Kidney (tissue), 13 donors: ENCODE measurements at regions not wholly inside any gene's neighbourhood (a gene's known extent, or its start where the extent isn't known, plus 50 kb on each side); places are given as distances from the start of the nearest gene placed in this dataset.
"Not testable (repeated sequence)": the region's sequence is repeated elsewhere in the genome, so short reads cannot be mapped to it uniquely, and the experiment has no call there.

Source experiments
- DNase-seq, 5 donors: peaks; one replicate each; pipeline ENCODE4 v3.0.0-alpha.2; 2013 to 2020
- FAIRE-seq: peaks from 2 replicates; lab custom pipeline; 2012; peaks lifted over from hg19 to GRCh38; lab: Jason Lieb, UNC
- H3K27ac ChIP-seq, 2 donors: one replicate each; pipeline ENCODE4 v1.7.0; 2013; ENCODE audit warnings: low read depth in 2 of 2, low read length in 2 of 2, inconsistent platforms in 1 of 2
- H3K27me3 ChIP-seq: one replicate; pipeline ENCODE4 v1.7.1; 2013; ENCODE audit warnings: low read length, inconsistent platforms; ENCODE audit not compliant: control insufficient read depth, insufficient read depth
- H3K36me3 ChIP-seq, 3 donors: one replicate each; pipeline versions ENCODE4 v1.7.0 to v1.7.1; 2013; ENCODE audit warnings: low read length in 3 of 3, control low read depth in 1 of 3, inconsistent platforms in 1 of 3; ENCODE audit not compliant: insufficient read depth in 3 of 3, control insufficient read depth in 2 of 3
- H3K4me1 ChIP-seq, 3 donors: one replicate each; pipeline versions ENCODE4 v1.7.0 to v1.7.1; 2013; ENCODE audit warnings: low read length in 3 of 3, inconsistent platforms in 1 of 3, low read depth in 1 of 3; ENCODE audit not compliant: control insufficient read depth in 2 of 3, insufficient read depth in 2 of 3
- H3K4me3 ChIP-seq, 3 donors: one replicate each; pipeline versions ENCODE4 v1.7.0 to v1.8.1; 2013; ENCODE audit warnings: low read length in 3 of 3, control low read depth in 1 of 3, inconsistent platforms in 1 of 3
- H3K9ac ChIP-seq, 3 donors: one replicate each; pipeline versions ENCODE4 v1.7.0 to v1.7.1; 2013; ENCODE audit warnings: low read length in 3 of 3, control low read depth in 1 of 3, inconsistent platforms in 1 of 3
- H3K9me3 ChIP-seq, 3 donors: one replicate each; pipeline versions ENCODE4 v1.7.0 to v1.7.1; 2013; ENCODE audit warnings: low read length in 3 of 3, control low read depth in 1 of 3, inconsistent platforms in 1 of 3; ENCODE audit not compliant: control insufficient read depth in 2 of 3, insufficient read depth in 1 of 3
- CTCF ChIP-seq: IDR thresholded peaks from 3 replicates; pipeline ENCODE4 v1.5.1; 2012; ENCODE audit warnings: mild to moderate bottlenecking, moderate library complexity, borderline replicate concordance; ENCODE audit not compliant: insufficient read depth; ENCODE audit errors: extremely low read depth
- intact Hi-C: fragments of 100-400 bp; cut with DNase I; formaldehyde crosslinking; loops from one replicate; pipeline ENCODE4 v1.11.1; 2022
- donor health status: control.
- donor health status: control.
- donor health status: control.
- donor health status: control.
- donor health status: control.
- donor health status: DM: yes; HTN: yes; CAD: no.
- donor health status: Normal renal cell carcinoma (clear cell type).

GRCh38 chr5:126284977-126285696, 138.1 kb upstream of the GRAMD2B start:
- Histone ChIP-seq H3K9me3 (no peaks in the 10 kb centered on the region), H3K27me3 (no peaks in the 10 kb centered on the region), H3K9ac (no peak overlapping the region), H3K27ac (no peak overlapping the region), H3K4me3 (no peak overlapping the region), H3K4me1 (no peaks in the 10 kb centered on the region), H3K36me3 (no peaks in the 10 kb centered on the region)
- DNase-seq (no peak), FAIRE-seq (no peak)
- intact Hi-C loops = no loop called here
- TF ChIP-seq CTCF = no peak

- H3K9ac ChIP-seq, H3K4me3 ChIP-seq, DNase-seq, H3K36me3 ChIP-seq, FAIRE-seq, H3K9me3 ChIP-seq, H3K27me3 ChIP-seq, H3K27ac ChIP-seq, H3K4me1 ChIP-seq, intact Hi-C loops: not testable (repeated sequence)
Measured at GRCh38 chr5:126296121-126296520, 127.1 kb upstream of the GRAMD2B start.

- FAIRE-seq = no peak
Measured at GRCh38 chr5:126300293-126300692, 122.9 kb upstream of the GRAMD2B start.

GRCh38 chr5:126301056-126301455, 122.2 kb upstream of the GRAMD2B start:
- no peak overlapping the region for H3K9ac ChIP-seq
- no peak for DNase-seq
- no peaks in the 10 kb centered on the region for H3K4me1 ChIP-seq
- no peaks in the 10 kb centered on the region for H3K27me3 ChIP-seq
- FAIRE-seq = no peak
- H3K4me3 ChIP-seq = no peak overlapping the region
- TF ChIP-seq CTCF = no peak
- H3K36me3 ChIP-seq = no peaks in the 10 kb centered on the region
- no peak overlapping the region for H3K27ac ChIP-seq
- peaks cover 0 to 4% (median 0%) of the 10 kb centered on the region in 3 donors for H3K9me3 ChIP-seq
- intact Hi-C loops = no loop called here

More at GRCh38 chr5:126300293-126300692, 122.9 kb upstream of the GRAMD2B start:
- Histone ChIP-seq H3K27me3 (no peaks in the 10 kb centered on the region), H3K9ac (no peak overlapping the region), H3K4me1 (no peaks in the 10 kb centered on the region), H3K9me3 (peaks cover 0 to 4% (median 0%) of the 10 kb centered on the region in 3 donors), H3K27ac (no peak overlapping the region), H3K36me3 (no peaks in the 10 kb centered on the region), H3K4me3 (no peak overlapping the region)
- no peak for DNase-seq
- intact Hi-C loops = no loop called here
- TF ChIP-seq CTCF = no peak
